Neural progenitor cell (in vitro differentiated cells): ENCODE measurements at regions not wholly inside any gene's neighbourhood (a gene's known extent, or its start where the extent isn't known, plus 50 kb on each side); places are given as distances from the start of the nearest gene placed in this dataset.

Source experiments
- EZH2 ChIP-seq: fragments of 200-600 bp; sonication (generic); IDR thresholded peaks from 2 replicates; pipeline ENCODE4 v1.6.1; 2017; ENCODE audit warnings: antibody characterized with exemption, mild to moderate bottlenecking, moderate library complexity
- EZH2phosphoT487 ChIP-seq: fragments of 200-600 bp; sonication (generic); IDR thresholded peaks from 2 replicates; pipeline ENCODE4 v1.6.1; 2017; ENCODE audit warnings: antibody characterized with exemption
- TF ChIP-seq, protein P1 (sequence below): fragments of 200-600 bp; sonication (generic); IDR thresholded peaks from 2 replicates; pipeline ENCODE4 v1.5.1; 2017; ENCODE audit warnings: antibody characterized with exemption, mild to moderate bottlenecking

DNA sequence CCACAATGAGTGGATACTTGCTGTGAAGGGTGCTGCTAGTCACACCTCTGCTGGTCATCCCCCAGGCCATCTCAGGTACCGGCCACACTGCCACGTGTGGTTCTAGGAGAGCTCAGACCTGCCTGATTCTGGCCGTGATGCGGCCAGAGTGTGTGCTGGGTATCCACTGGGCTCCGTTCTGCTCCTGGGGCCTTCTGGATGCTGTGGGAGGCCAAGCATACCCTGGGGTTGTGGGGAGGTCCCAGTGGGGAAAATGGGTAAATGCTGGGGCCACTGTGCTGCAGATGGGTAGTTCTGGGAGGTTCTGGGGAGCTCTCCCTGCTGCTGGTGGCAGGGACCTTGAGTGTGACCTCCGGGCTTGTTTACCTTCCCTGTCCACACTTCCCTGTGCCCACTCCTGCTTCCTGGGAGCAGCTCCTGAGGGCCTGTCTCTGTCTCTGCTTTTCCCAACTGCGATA, 318.4 kb downstream of the GLRX3 start:
- TF ChIP-seq, protein P1, sequence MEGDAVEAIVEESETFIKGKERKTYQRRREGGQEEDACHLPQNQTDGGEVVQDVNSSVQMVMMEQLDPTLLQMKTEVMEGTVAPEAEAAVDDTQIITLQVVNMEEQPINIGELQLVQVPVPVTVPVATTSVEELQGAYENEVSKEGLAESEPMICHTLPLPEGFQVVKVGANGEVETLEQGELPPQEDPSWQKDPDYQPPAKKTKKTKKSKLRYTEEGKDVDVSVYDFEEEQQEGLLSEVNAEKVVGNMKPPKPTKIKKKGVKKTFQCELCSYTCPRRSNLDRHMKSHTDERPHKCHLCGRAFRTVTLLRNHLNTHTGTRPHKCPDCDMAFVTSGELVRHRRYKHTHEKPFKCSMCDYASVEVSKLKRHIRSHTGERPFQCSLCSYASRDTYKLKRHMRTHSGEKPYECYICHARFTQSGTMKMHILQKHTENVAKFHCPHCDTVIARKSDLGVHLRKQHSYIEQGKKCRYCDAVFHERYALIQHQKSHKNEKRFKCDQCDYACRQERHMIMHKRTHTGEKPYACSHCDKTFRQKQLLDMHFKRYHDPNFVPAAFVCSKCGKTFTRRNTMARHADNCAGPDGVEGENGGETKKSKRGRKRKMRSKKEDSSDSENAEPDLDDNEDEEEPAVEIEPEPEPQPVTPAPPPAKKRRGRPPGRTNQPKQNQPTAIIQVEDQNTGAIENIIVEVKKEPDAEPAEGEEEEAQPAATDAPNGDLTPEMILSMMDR = no peak
- TF ChIP-seq EZH2phosphoT487 (no peak), EZH2 (no peak)
